Esophagus squamous epithelium (tissue), 4 donors: ENCODE measurements at regions not wholly inside any gene's neighbourhood (a gene's known extent, or its start where the extent isn't known, plus 50 kb on each side); places are given as distances from the start of the nearest gene placed in this dataset.

Experiments
- POLR2A ChIP-seq, 4 donors: fragments of 450-650 bp; IDR thresholded peaks; one replicate each; pipeline ENCODE4 v1.6.1; 2017; ENCODE audit warnings: antibody characterized with exemption in 4 of 4, mild to moderate bottlenecking in 4 of 4, moderate library complexity in 3 of 4
- TF ChIP-seq, protein P1 (sequence below), 6 experiments: fragments of 450-650 bp in 4 of 6; fragments of 200-600 bp in 2 of 6; sonication (generic) in 2 of 6; IDR thresholded peaks; one replicate each; pipeline ENCODE4 v1.5.1; 2016 to 2019; ENCODE audit warnings: antibody characterized with exemption in 6 of 6, mild to moderate bottlenecking in 4 of 6, moderate library complexity in 4 of 6

GRCh38 chr1:223016890-223017289 is 126.2 kb downstream of the TLR5 start:
- TF ChIP-seq, protein P1, sequence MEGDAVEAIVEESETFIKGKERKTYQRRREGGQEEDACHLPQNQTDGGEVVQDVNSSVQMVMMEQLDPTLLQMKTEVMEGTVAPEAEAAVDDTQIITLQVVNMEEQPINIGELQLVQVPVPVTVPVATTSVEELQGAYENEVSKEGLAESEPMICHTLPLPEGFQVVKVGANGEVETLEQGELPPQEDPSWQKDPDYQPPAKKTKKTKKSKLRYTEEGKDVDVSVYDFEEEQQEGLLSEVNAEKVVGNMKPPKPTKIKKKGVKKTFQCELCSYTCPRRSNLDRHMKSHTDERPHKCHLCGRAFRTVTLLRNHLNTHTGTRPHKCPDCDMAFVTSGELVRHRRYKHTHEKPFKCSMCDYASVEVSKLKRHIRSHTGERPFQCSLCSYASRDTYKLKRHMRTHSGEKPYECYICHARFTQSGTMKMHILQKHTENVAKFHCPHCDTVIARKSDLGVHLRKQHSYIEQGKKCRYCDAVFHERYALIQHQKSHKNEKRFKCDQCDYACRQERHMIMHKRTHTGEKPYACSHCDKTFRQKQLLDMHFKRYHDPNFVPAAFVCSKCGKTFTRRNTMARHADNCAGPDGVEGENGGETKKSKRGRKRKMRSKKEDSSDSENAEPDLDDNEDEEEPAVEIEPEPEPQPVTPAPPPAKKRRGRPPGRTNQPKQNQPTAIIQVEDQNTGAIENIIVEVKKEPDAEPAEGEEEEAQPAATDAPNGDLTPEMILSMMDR (IDR thresholded peaks at IDR 0.05): no peak
- no peak for TF ChIP-seq POLR2A (IDR thresholded peaks at IDR 0.05)
